HCT116 (cell line): ENCODE measurements at regions not wholly inside any gene's neighbourhood (a gene's known extent, or its start where the extent isn't known, plus 50 kb on each side); places are given as distances from the start of the nearest gene placed in this dataset.

Experiments used
- ATAC-seq: fragments of 200-7000 bp; cut with Tn5 transposase; 2 replicates; pipeline ENCODE4 v1.9.1; 2020; ENCODE audit warnings: mild to moderate bottlenecking, moderate library complexity
- BruUV-seq: library from RNA; stranded (reverse); fragments of 400-500 nt; replicated peaks from 2 replicates; lab custom pipeline; 2021; lab: Mats Ljungman, UMichigan
- CTCF ChIA-PET: fragments of 300-600 bp; sonication (Branson Sonifier 250); formaldehyde crosslinking; loops from one replicate; lab custom pipeline; 2021; ENCODE audit warnings: antibody characterized with exemption; lab: Charles Lee
- POLR2A ChIA-PET: fragments of 300-600, 350-600 bp; sonication (Branson Sonifier 250); formaldehyde crosslinking; loops from one replicate; lab custom pipeline; 2021; ENCODE audit warnings: antibody characterized with exemption; lab: Charles Lee
- RAD21 ChIA-PET, 2 experiments: fragments of 300-600 bp; sonication (Branson Sonifier 250); formaldehyde crosslinking; loops; one replicate each; lab custom pipeline; 2023; ENCODE audit warnings: low total read pairs in 2 of 2; ENCODE audit not compliant: uncharacterized antibody in 2 of 2, unreplicated experiment in 2 of 2, low non-redundant PET in 1 of 2; lab: Charles Lee
- DNase-seq: peaks from one replicate; pipeline ENCODE4 v3.0.0-alpha.2; 2010; ENCODE audit warnings: low read depth, low spot score
- H2AFZ ChIP-seq: fragments of 200-600 bp; shearing (Covaris generic), sonication (generic); 2 replicates; pipeline ENCODE4 v1.6.1; 2017; ENCODE audit warnings: low read depth, mixed run types, mixed read lengths, antibody characterized with exemption, low read length; ENCODE audit not compliant: poor library complexity, severe bottlenecking
- H3K27ac ChIP-seq: 2 replicates; pipeline ENCODE4 v1.5.1; 2012; ENCODE audit warnings: low read depth, low read length
- H3K27me3 ChIP-seq: fragments of 200-600 bp; sonication (generic); 2 replicates; pipeline ENCODE4 v1.6.1; 2016; ENCODE audit warnings: mixed run types, low read length, mixed read lengths; ENCODE audit not compliant: insufficient read depth
- H3K36me3 ChIP-seq, 2 experiments: fragments of 200-500 bp in 1 of 2; fragments of 200-600 bp in 1 of 2; sonication (Bioruptor generic) in 1 of 2; sonication (generic) in 1 of 2; 2 replicates each; pipeline versions ENCODE4 v1.5.1 to v1.6.1; 2014 to 2016; ENCODE audit warnings: low read length in 2 of 2, inconsistent platforms in 1 of 2, mixed read lengths in 1 of 2, mixed run types in 1 of 2; ENCODE audit not compliant: insufficient read depth in 2 of 2, control insufficient read depth in 1 of 2
- H3K4me1 ChIP-seq, 2 experiments: fragments of 200-600 bp in 1 of 2; sonication (generic) in 1 of 2; 2 replicates each; pipeline versions ENCODE4 v1.5.1 to v1.6.1; 2012 to 2017; ENCODE audit warnings: low read length in 2 of 2, inconsistent platforms in 1 of 2, mild to moderate bottlenecking in 1 of 2, mixed read lengths in 1 of 2, mixed run types in 1 of 2, moderate library complexity in 1 of 2; ENCODE audit not compliant: insufficient read depth in 2 of 2, control insufficient read depth in 1 of 2
- H3K4me2 ChIP-seq: fragments of 200-600 bp; sonication (generic); 2 replicates; pipeline ENCODE4 v1.6.1; 2017; ENCODE audit warnings: mixed run types, low read length, mixed read lengths
- H3K4me3 ChIP-seq, 2 experiments: fragments of 200-600 bp in 1 of 2; sonication (generic) in 1 of 2; replicated peaks in 1 of 2; 2 replicates each; pipeline ENCODE4 v1.5.1; 2011 to 2016; ENCODE audit warnings: low read length in 2 of 2, control low read depth in 1 of 2, low read depth in 1 of 2, mild to moderate bottlenecking in 1 of 2, mixed read lengths in 1 of 2, mixed run types in 1 of 2
- H3K79me2 ChIP-seq: fragments of 200-600 bp; sonication (generic); 2 replicates; pipeline ENCODE4 v1.6.1; 2017; ENCODE audit warnings: mild to moderate bottlenecking, mixed run types, low read length, moderate library complexity, mixed read lengths; ENCODE audit not compliant: insufficient read depth
- H3K9ac ChIP-seq: fragments of 200-600 bp; sonication (generic); 2 replicates; pipeline ENCODE4 v1.6.1; 2016; ENCODE audit warnings: low read length, mixed read lengths
- H3K9me2 ChIP-seq: fragments of 200-600 bp; sonication (generic), shearing (Covaris generic); 2 replicates; pipeline ENCODE4 v1.6.1; 2017; ENCODE audit warnings: mixed run types, mild to moderate bottlenecking, moderate library complexity; ENCODE audit not compliant: insufficient read depth
- H3K9me3 ChIP-seq, 2 experiments: fragments of 200-500 bp in 1 of 2; fragments of 200-600 bp in 1 of 2; sonication (Bioruptor generic) in 1 of 2; sonication (generic) in 1 of 2; 2 replicates each; pipeline ENCODE4 v1.6.1; 2014 to 2017; ENCODE audit warnings: low read length in 2 of 2, mixed read lengths in 2 of 2, inconsistent platforms in 1 of 2, low read depth in 1 of 2, mild to moderate bottlenecking in 1 of 2, mixed run types in 1 of 2, moderate library complexity in 1 of 2; ENCODE audit not compliant: control insufficient read depth in 1 of 2, insufficient read depth in 1 of 2
- H4K20me1 ChIP-seq: fragments of 200-600 bp; sonication (generic), shearing (Covaris generic); 2 replicates; pipeline ENCODE4 v1.6.1; 2017; ENCODE audit warnings: mixed run types, mild to moderate bottlenecking, moderate library complexity; ENCODE audit not compliant: insufficient read depth
- CBX3 ChIP-seq: IDR thresholded peaks from 2 replicates; pipeline ENCODE4 v1.6.1; 2012; ENCODE audit warnings: low read depth
- CEBPB ChIP-seq: IDR thresholded peaks from 2 replicates; pipeline ENCODE4 v1.6.1; 2012; ENCODE audit warnings: low read depth
- EZH2 ChIP-seq: fragments of 200-600 bp; sonication (generic); IDR thresholded peaks from 2 replicates; pipeline ENCODE4 v1.6.1; 2017; ENCODE audit warnings: antibody characterized with exemption, mixed run types
- FOSL1 ChIP-seq: IDR thresholded peaks from 2 replicates; pipeline ENCODE4 v1.6.1; 2012; ENCODE audit warnings: low read depth
- REST ChIP-seq: IDR thresholded peaks from 2 replicates; pipeline ENCODE4 v1.6.1; 2012; ENCODE audit warnings: low read depth
- SP1 ChIP-seq: IDR thresholded peaks from 2 replicates; pipeline ENCODE4 v1.6.1; 2012; ENCODE audit warnings: low read depth
- SRF ChIP-seq: IDR thresholded peaks from 2 replicates; pipeline ENCODE4 v1.6.1; 2012; ENCODE audit warnings: low read depth
- TCF7L2 ChIP-seq: IDR thresholded peaks from 2 replicates; pipeline ENCODE4 v1.7.0; 2011; ENCODE audit warnings: borderline replicate concordance, inconsistent platforms; ENCODE audit not compliant: insufficient read depth, insufficient read length; ENCODE audit errors: extremely low read depth
- ZFX ChIP-seq: fragments of 450-650 bp; IDR thresholded peaks from 2 replicates; pipeline ENCODE4 v1.6.1; 2017
- intact Hi-C: fragments of 100-400 bp; cut with micrococcal nuclease; formaldehyde crosslinking; loops from 2 replicates; pipeline ENCODE4 v1.10.0; 2022
- TF ChIP-seq, protein P1 (sequence below): IDR thresholded peaks from 2 replicates; pipeline ENCODE4 v1.6.1; 2012
- TF ChIP-seq, protein P2 (sequence below), 3 experiments: fragments of 200-600 bp in 1 of 3; sonication (generic) in 1 of 3; IDR thresholded peaks in 2 of 3; conservative IDR thresholded peaks in 1 of 3; 2 replicates each; pipeline ENCODE4 v1.5.1; 2012 to 2017; ENCODE audit warnings: low read depth in 2 of 3, low read length in 2 of 3, antibody characterized with exemption in 1 of 3, borderline replicate concordance in 1 of 3, control low read depth in 1 of 3, mild to moderate bottlenecking in 1 of 3, mixed read lengths in 1 of 3, mixed run types in 1 of 3, moderate library complexity in 1 of 3; ENCODE audit not compliant: insufficient read depth in 1 of 3

- no TSS peak for BruUV-seq
- no peak overlapping the region for H3K27ac ChIP-seq
- H3K9ac ChIP-seq = no peak overlapping the region
- H3K79me2 ChIP-seq = no peaks in the 10 kb centered on the region
- H2AFZ ChIP-seq = no peak overlapping the region
- RAD21 ChIA-PET = no interaction called here
- H3K9me3 ChIP-seq = no peaks in the 10 kb centered on the region
- no peaks in the 10 kb centered on the region for H4K20me1 ChIP-seq
- CTCF ChIA-PET = no interaction called here
- TF ChIP-seq, protein P1, sequence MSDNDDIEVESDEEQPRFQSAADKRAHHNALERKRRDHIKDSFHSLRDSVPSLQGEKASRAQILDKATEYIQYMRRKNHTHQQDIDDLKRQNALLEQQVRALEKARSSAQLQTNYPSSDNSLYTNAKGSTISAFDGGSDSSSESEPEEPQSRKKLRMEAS = no peak
- TF ChIP-seq ZFX (no peak), CBX3 (no peak), TCF7L2 (no peak), SP1 (no peak), REST (no peak), CEBPB (no peak), EZH2 (no peak), SRF (no peak), FOSL1 (no peak)
- TF ChIP-seq, protein P2, sequence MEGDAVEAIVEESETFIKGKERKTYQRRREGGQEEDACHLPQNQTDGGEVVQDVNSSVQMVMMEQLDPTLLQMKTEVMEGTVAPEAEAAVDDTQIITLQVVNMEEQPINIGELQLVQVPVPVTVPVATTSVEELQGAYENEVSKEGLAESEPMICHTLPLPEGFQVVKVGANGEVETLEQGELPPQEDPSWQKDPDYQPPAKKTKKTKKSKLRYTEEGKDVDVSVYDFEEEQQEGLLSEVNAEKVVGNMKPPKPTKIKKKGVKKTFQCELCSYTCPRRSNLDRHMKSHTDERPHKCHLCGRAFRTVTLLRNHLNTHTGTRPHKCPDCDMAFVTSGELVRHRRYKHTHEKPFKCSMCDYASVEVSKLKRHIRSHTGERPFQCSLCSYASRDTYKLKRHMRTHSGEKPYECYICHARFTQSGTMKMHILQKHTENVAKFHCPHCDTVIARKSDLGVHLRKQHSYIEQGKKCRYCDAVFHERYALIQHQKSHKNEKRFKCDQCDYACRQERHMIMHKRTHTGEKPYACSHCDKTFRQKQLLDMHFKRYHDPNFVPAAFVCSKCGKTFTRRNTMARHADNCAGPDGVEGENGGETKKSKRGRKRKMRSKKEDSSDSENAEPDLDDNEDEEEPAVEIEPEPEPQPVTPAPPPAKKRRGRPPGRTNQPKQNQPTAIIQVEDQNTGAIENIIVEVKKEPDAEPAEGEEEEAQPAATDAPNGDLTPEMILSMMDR (IDR thresholded peaks at IDR 0.05 in 2 of 3, conservative IDR thresholded peaks at IDR 0.05 in 1 of 3; ENCODE audit: borderline replicate concordance in 1 of 3, insufficient read depth in 1 of 3, low read depth in 2 of 3, low read length in 2 of 3) = no peak
- no peaks in the 10 kb centered on the region for H3K9me2 ChIP-seq
- H3K4me2 ChIP-seq = no peak overlapping the region
- no peaks in the 10 kb centered on the region for H3K4me1 ChIP-seq
- H3K36me3 ChIP-seq = no peaks in the 10 kb centered on the region
- DNase-seq (no peak), ATAC-seq (no peak)
- POLR2A ChIA-PET = no interaction called here
- peaks cover 18% of the 10 kb centered on the region for H3K27me3 ChIP-seq
- intact Hi-C loops = no loop called here
- no peak overlapping the region for H3K4me3 ChIP-seq
Measured at GRCh38 chr1:218079820-218080219, 205.3 kb upstream of the RRP15 start.
